Sigmoid colon (tissue), 6 donors: ENCODE measurements at regions not wholly inside any gene's neighbourhood (a gene's known extent, or its start where the extent isn't known, plus 50 kb on each side); places are given as distances from the start of the nearest gene placed in this dataset.

Experiments
- DNase-seq: peaks from one replicate; pipeline ENCODE4 v3.0.0-alpha.2; 2019
- H3K27ac ChIP-seq, 4 donors: fragments of 200-600 bp; sonication (generic); one replicate each; pipeline ENCODE4 v1.5.1; 2016 to 2019; ENCODE audit warnings: mild to moderate bottlenecking in 1 of 4
- H3K27me3 ChIP-seq, 3 donors: fragments of 200-600 bp; sonication (generic); one replicate each; pipeline ENCODE4 v1.5.1; 2019; ENCODE audit warnings: mild to moderate bottlenecking in 1 of 3
- H3K36me3 ChIP-seq, 4 donors: fragments of 200-600 bp; sonication (generic); one replicate each; pipeline ENCODE4 v1.5.1; 2016 to 2019
- H3K4me1 ChIP-seq, 4 donors: fragments of 200-600 bp; sonication (generic); one replicate each; pipeline ENCODE4 v1.5.1; 2017 to 2019
- H3K4me3 ChIP-seq, 4 donors: fragments of 200-600 bp; sonication (generic); one replicate each; pipeline ENCODE4 v1.5.1; 2017 to 2019; ENCODE audit warnings: mild to moderate bottlenecking in 2 of 4, moderate library complexity in 1 of 4
- H3K9me3 ChIP-seq, 4 donors: fragments of 200-600 bp in 3 of 4; sonication (generic) in 3 of 4; one replicate each; pipeline versions ENCODE4 v1.5.1 to v1.6.1; 2013 to 2019
- CTCF ChIP-seq, 4 experiments: fragments of 450-650 bp in 3 of 4; fragments of 200-600 bp in 1 of 4; IDR thresholded peaks; one replicate each; pipeline ENCODE4 v1.5.1; 2016 to 2019; ENCODE audit warnings: antibody characterized with exemption in 4 of 4, mild to moderate bottlenecking in 3 of 4, moderate library complexity in 2 of 4
- EP300 ChIP-seq, 4 donors: sonication (generic); formaldehyde crosslinking; IDR thresholded peaks; one replicate each; pipeline ENCODE4 v1.6.1; 2017; ENCODE audit warnings: antibody characterized with exemption in 4 of 4
- POLR2A ChIP-seq, 2 donors: fragments of 450-650 bp; IDR thresholded peaks; one replicate each; pipeline ENCODE4 v1.6.1; 2016; ENCODE audit warnings: antibody characterized with exemption in 2 of 2, mild to moderate bottlenecking in 2 of 2, moderate library complexity in 2 of 2
- POLR2AphosphoS5 ChIP-seq, 4 donors: sonication (generic); formaldehyde crosslinking; IDR thresholded peaks; one replicate each; pipeline ENCODE4 v1.6.1; 2017; ENCODE audit warnings: antibody characterized with exemption in 4 of 4
- WGBS, 2 donors: extraction: QIAGEN DNeasy Blood & Tissue Kit; methylation state at CpG; one replicate each; pipeline ENCODE4 v1.1.7; 2013; 5-methylcytosine and 5-hydroxymethylcytosine counted together
- intact Hi-C: fragments of 100-400 bp; cut with DNase I; formaldehyde crosslinking; loops from one replicate; pipeline ENCODE4 v1.15.1; 2023
- donor health status: healthy with polysubstance abuse.
- donor health status: healthy.

- H3K27me3 ChIP-seq: no peaks in the 10 kb centered on the region
- peaks cover 0 to 51% (median 32%) of the 10 kb centered on the region in 4 donors for H3K4me1 ChIP-seq
- no peaks in the 10 kb centered on the region for H3K9me3 ChIP-seq
- peak overlapping the region in 2 of 4 donors; percentile 44 to 47 for H3K27ac ChIP-seq
- no peaks in the 10 kb centered on the region for H3K36me3 ChIP-seq
- intact Hi-C loops: no loop called here
- 4 to 34% methylated on average over 6 of the region's 6 CpGs for WGBS, 2 donors
- TF ChIP-seq CTCF (IDR thresholded peaks at IDR 0.05) (no peak), POLR2AphosphoS5 (IDR thresholded peaks at IDR 0.05) (no peak), EP300 (IDR thresholded peaks at IDR 0.05) (no peak), POLR2A (IDR thresholded peaks at IDR 0.05) (no peak)
- DNase-seq: no peak
- no peak overlapping the region for H3K4me3 ChIP-seq
Measured at GRCh38 chr6:47134476-47135189, 92.5 kb upstream of the ADGRF1 start.

GRCh38 chr6:47133230-47134000 lies 91.3 kb upstream of the ADGRF1 start:
- Histone ChIP-seq H3K4me1 (peaks cover 0 to 54% (median 42%) of the 10 kb centered on the region in 4 donors), H3K36me3 (no peaks in the 10 kb centered on the region), H3K9me3 (no peaks in the 10 kb centered on the region), H3K27me3 (no peaks in the 10 kb centered on the region), H3K4me3 (no peak overlapping the region), H3K27ac (peak overlapping the region in 2 of 4 donors; percentile 36)
- intact Hi-C loops: no loop called here
- WGBS, 2 donors: 79 to 92% methylated on average over 13 of the region's 13 CpGs
- no peak for DNase-seq
- no peak for TF ChIP-seq EP300 (IDR thresholded peaks at IDR 0.05)
- no peak for TF ChIP-seq POLR2AphosphoS5 (IDR thresholded peaks at IDR 0.05)
- no peak for TF ChIP-seq CTCF (IDR thresholded peaks at IDR 0.05)
- TF ChIP-seq POLR2A (IDR thresholded peaks at IDR 0.05): no peak

- intact Hi-C loops: no loop called here
- WGBS, 2 donors: 13 to 50% methylated on average over 1 of the region's 1 CpG
- Histone ChIP-seq H3K4me1 (peaks cover 0 to 55% (median 42%) of the 10 kb centered on the region in 4 donors), H3K4me3 (no peak overlapping the region), H3K36me3 (no peaks in the 10 kb centered on the region), H3K27me3 (no peaks in the 10 kb centered on the region), H3K9me3 (no peaks in the 10 kb centered on the region), H3K27ac (peak overlapping the region in 3 of 4 donors; percentile 36 to 44 (median 36))
- TF ChIP-seq EP300 (IDR thresholded peaks at IDR 0.05) (no peak), POLR2A (IDR thresholded peaks at IDR 0.05) (no peak), POLR2AphosphoS5 (IDR thresholded peaks at IDR 0.05) (no peak), CTCF (IDR thresholded peaks at IDR 0.05) (no peak)
- DNase-seq: no peak
Measured at GRCh38 chr6:47132724-47133123, 90.6 kb upstream of the ADGRF1 start.

GRCh38 chr6:47131773-47132172 lies 89.6 kb upstream of the ADGRF1 start:
- WGBS, 2 donors: 55 to 85% methylated on average over 2 of the region's 2 CpGs
- intact Hi-C loops: no loop called here
- Histone ChIP-seq H3K4me1 (peaks cover 0 to 64% (median 48%) of the 10 kb centered on the region in 4 donors), H3K27ac (peak overlapping the region in 1 of 4 donors; percentile 44), H3K4me3 (no peak overlapping the region), H3K36me3 (no peaks in the 10 kb centered on the region), H3K27me3 (no peaks in the 10 kb centered on the region), H3K9me3 (no peaks in the 10 kb centered on the region)
- DNase-seq: no peak
- TF ChIP-seq POLR2A (IDR thresholded peaks at IDR 0.05) (no peak), CTCF (IDR thresholded peaks at IDR 0.05) (no peak), EP300 (IDR thresholded peaks at IDR 0.05) (no peak), POLR2AphosphoS5 (IDR thresholded peaks at IDR 0.05) (no peak)
